HepG2 (cell line): ENCODE measurements at regions not wholly inside any gene's neighbourhood (a gene's known extent, or its start where the extent isn't known, plus 50 kb on each side); places are given as distances from the start of the nearest gene placed in this dataset.

Experiments used
- CBX2 ChIP-seq, 2 experiments: fragments of 200-600 bp in 1 of 2; sonication (generic); formaldehyde crosslinking in 1 of 2; IDR thresholded peaks; 2 replicates each; pipeline versions ENCODE4 v1.7.0 to v1.8.1; 2018 to 2022; ENCODE audit warnings: low read depth in 2 of 2, low read length in 1 of 2, mild to moderate bottlenecking in 1 of 2, missing genetic modification reagents in 1 of 2
- EEA1 ChIP-seq: sonication (generic); formaldehyde crosslinking; IDR thresholded peaks from 2 replicates; pipeline ENCODE4 v1.5.1; 2020; ENCODE audit warnings: mild to moderate bottlenecking, missing genetic modification reagents, borderline replicate concordance
- FOXM1 ChIP-seq: sonication (generic); formaldehyde crosslinking; IDR thresholded peaks from 2 replicates; pipeline ENCODE4 v1.5.0; 2020; ENCODE audit warnings: missing genetic modification reagents
- HNRNPLL ChIP-seq: fragments of 200-400 bp; formaldehyde crosslinking; IDR thresholded peaks from 2 replicates; pipeline ENCODE4 v1.6.1; 2017; ENCODE audit warnings: mild to moderate bottlenecking, low read depth, low read length; ENCODE audit not compliant: poor library complexity, severe bottlenecking
- RFX3 ChIP-seq: IDR thresholded peaks from 2 replicates; pipeline ENCODE4 v1.6.1; 2016; ENCODE audit warnings: missing biosample characterization, missing genetic modification reagents
- ZNF326 ChIP-seq: sonication (generic); formaldehyde crosslinking; IDR thresholded peaks from 2 replicates; pipeline ENCODE4 v1.4.0; 2020; ENCODE audit warnings: missing genetic modification reagents, borderline replicate concordance
- TF ChIP-seq, protein P1 (sequence below): sonication (generic); formaldehyde crosslinking; IDR thresholded peaks from one replicate; pipeline ENCODE4 v1.5.1; 2020; ENCODE audit warnings: mild to moderate bottlenecking, missing genetic modification reagents; ENCODE audit errors: not compliant biosample characterization
- TF ChIP-seq, protein P2 (sequence below): sonication (generic); formaldehyde crosslinking; IDR thresholded peaks from 2 replicates; pipeline ENCODE4 v1.4.0; 2020; ENCODE audit warnings: mild to moderate bottlenecking, missing genetic modification reagents
- TF ChIP-seq, protein P3 (sequence below): sonication (generic); formaldehyde crosslinking; IDR thresholded peaks from 2 replicates; pipeline ENCODE4 v1.4.0; 2020; ENCODE audit warnings: missing genetic modification reagents
- TF ChIP-seq, protein P4 (sequence below): sonication (generic); IDR thresholded peaks from 2 replicates; pipeline ENCODE4 v1.6.1; 2016; ENCODE audit warnings: low read depth, borderline replicate concordance
- TF ChIP-seq, protein P5 (sequence below): sonication (generic); formaldehyde crosslinking; IDR thresholded peaks from 2 replicates; pipeline ENCODE4 v1.8.0; 2022; ENCODE audit warnings: missing genetic modification reagents, mild to moderate bottlenecking, inconsistent platforms, borderline replicate concordance
- TF ChIP-seq, protein P6 (sequence below): sonication (generic); formaldehyde crosslinking; IDR thresholded peaks from 2 replicates; pipeline ENCODE4 v1.4.0; 2020; ENCODE audit warnings: missing genetic modification reagents, borderline replicate concordance

DNA sequence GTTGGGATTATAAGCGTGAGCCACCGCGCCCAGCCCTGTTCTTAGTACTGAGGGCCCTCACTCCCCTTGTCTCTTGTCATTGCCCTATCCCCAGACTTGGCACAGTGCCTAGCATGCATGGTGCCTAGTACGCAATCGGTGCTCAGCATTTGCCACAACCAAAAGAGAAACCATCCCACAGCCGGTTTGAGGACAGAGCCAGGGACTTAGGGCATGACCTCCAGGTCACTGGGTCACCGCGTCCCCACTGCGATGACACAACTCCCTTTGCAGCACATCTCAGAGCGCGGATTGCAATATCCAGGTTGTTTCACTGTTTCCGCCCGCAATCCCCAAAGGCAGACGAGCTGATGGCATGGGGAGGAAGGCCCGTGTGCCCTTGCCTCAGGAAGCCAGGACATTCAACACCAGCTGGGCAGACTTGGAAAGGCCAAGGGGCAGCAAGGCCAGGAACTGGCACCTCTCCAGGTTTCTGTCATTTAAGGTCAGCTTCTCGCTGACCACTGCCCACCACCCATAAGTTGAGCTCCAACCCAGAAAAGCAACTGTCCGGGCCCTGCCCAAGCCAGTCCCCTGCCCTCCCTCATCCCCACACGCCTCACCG is 274.5 kb downstream of the MRTFB start (continued):
- TF ChIP-seq, protein P1, sequence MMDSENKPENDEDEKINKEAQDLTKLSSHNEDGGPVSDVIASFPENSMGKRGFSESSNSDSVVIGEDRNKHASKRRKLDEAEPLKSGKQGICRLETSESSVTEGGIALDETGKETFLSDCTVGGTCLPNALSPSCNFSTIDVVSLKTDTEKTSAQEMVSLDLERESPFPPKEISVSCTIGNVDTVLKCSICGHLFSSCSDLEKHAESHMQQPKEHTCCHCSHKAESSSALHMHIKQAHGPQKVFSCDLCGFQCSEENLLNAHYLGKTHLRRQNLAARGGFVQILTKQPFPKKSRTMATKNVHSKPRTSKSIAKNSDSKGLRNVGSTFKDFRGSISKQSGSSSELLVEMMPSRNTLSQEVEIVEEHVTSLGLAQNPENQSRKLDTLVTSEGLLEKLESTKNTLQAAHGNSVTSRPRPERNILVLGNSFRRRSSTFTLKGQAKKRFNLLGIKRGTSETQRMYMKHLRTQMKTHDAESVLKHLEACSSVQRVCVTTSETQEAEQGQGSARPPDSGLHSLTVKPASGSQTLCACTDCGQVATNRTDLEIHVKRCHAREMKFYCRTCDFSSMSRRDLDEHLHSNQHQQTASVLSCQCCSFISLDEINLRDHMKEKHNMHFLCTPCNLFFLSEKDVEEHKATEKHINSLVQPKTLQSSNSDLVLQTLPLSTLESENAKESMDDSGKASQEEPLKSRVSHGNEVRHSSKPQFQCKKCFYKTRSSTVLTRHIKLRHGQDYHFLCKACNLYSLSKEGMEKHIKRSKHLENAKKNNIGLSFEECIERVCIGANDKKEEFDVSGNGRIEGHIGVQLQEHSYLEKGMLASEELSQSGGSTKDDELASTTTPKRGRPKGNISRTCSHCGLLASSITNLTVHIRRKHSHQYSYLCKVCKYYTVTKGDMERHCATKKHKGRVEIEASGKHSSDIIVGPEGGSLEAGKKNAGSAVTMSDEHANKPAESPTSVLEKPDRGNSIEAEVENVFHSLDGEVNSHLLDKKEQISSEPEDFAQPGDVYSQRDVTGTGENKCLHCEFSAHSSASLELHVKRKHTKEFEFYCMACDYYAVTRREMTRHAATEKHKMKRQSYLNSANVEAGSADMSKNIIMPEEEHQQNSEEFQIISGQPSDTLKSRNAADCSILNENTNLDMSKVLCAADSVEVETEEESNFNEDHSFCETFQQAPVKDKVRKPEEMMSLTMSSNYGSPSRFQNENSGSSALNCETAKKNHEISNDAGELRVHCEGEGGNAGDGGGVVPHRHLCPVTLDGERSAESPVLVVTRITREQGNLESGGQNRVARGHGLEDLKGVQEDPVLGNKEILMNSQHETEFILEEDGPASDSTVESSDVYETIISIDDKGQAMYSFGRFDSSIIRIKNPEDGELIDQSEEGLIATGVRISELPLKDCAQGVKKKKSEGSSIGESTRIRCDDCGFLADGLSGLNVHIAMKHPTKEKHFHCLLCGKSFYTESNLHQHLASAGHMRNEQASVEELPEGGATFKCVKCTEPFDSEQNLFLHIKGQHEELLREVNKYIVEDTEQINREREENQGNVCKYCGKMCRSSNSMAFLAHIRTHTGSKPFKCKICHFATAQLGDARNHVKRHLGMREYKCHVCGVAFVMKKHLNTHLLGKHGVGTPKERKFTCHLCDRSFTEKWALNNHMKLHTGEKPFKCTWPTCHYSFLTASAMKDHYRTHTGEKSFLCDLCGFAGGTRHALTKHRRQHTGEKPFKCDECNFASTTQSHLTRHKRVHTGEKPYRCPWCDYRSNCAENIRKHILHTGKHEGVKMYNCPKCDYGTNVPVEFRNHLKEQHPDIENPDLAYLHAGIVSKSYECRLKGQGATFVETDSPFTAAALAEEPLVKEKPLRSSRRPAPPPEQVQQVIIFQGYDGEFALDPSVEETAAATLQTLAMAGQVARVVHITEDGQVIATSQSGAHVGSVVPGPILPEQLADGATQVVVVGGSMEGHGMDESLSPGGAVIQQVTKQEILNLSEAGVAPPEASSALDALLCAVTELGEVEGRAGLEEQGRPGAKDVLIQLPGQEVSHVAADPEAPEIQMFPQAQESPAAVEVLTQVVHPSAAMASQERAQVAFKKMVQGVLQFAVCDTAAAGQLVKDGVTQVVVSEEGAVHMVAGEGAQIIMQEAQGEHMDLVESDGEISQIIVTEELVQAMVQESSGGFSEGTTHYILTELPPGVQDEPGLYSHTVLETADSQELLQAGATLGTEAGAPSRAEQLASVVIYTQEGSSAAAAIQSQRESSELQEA (CRISPR knock-in tag) = no peak
- TF ChIP-seq FOXM1 (CRISPR knock-in tag) (no peak), RFX3 (CRISPR knock-in tag) (no peak), EEA1 (CRISPR knock-in tag) (no peak), HNRNPLL (no peak), ZNF326 (CRISPR knock-in tag) (no peak), CBX2 (IDR thresholded peaks at IDR 0.05; ENCODE audit: low read depth, low read length) (no peak), CBX2 (CRISPR knock-in tag; IDR thresholded peaks at IDR 0.05; ENCODE audit: low read depth) (no peak)
- TF ChIP-seq, protein P2, sequence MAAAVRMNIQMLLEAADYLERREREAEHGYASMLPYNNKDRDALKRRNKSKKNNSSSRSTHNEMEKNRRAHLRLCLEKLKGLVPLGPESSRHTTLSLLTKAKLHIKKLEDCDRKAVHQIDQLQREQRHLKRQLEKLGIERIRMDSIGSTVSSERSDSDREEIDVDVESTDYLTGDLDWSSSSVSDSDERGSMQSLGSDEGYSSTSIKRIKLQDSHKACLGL = no peak; the same call in 1 of the 2 replicates
- TF ChIP-seq, protein P3, sequence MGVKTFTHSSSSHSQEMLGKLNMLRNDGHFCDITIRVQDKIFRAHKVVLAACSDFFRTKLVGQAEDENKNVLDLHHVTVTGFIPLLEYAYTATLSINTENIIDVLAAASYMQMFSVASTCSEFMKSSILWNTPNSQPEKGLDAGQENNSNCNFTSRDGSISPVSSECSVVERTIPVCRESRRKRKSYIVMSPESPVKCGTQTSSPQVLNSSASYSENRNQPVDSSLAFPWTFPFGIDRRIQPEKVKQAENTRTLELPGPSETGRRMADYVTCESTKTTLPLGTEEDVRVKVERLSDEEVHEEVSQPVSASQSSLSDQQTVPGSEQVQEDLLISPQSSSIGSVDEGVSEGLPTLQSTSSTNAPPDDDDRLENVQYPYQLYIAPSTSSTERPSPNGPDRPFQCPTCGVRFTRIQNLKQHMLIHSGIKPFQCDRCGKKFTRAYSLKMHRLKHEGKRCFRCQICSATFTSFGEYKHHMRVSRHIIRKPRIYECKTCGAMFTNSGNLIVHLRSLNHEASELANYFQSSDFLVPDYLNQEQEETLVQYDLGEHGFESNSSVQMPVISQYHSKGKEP (CRISPR knock-in tag) = no peak
- TF ChIP-seq, protein P4, sequence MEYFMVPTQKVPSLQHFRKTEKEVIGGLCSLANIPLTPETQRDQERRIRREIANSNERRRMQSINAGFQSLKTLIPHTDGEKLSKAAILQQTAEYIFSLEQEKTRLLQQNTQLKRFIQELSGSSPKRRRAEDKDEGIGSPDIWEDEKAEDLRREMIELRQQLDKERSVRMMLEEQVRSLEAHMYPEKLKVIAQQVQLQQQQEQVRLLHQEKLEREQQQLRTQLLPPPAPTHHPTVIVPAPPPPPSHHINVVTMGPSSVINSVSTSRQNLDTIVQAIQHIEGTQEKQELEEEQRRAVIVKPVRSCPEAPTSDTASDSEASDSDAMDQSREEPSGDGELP = peak; percentile 26; the same call in 1 of the 2 replicates
- TF ChIP-seq, protein P5, sequence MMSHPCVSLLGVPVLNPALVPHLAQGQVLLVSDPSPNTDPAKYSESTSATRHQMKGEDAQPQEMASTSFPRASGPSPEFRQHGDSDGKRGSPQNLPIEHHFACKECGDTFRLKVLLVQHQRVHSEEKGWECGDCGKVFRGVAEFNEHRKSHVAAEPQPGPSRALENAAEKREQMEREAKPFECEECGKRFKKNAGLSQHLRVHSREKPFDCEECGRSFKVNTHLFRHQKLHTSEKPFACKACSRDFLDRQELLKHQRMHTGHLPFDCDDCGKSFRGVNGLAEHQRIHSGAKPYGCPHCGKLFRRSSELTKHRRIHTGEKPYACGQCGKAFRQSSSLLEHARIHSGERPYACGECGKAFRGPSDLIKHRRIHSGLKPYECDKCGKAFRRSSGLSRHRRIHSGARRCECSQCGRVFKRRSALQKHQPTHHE (CRISPR knock-in tag) = no peak
- TF ChIP-seq, protein P6, sequence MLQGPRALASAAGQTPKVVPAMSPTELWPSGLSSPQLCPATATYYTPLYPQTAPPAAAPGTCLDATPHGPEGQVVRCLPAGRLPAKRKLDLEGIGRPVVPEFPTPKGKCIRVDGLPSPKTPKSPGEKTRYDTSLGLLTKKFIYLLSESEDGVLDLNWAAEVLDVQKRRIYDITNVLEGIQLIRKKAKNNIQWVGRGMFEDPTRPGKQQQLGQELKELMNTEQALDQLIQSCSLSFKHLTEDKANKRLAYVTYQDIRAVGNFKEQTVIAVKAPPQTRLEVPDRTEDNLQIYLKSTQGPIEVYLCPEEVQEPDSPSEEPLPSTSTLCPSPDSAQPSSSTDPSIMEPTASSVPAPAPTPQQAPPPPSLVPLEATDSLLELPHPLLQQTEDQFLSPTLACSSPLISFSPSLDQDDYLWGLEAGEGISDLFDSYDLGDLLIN (CRISPR knock-in tag) = no peak
